AG09309 (cell line): ENCODE measurements at regions not wholly inside any gene's neighbourhood (a gene's known extent, or its start where the extent isn't known, plus 50 kb on each side); places are given as distances from the start of the nearest gene placed in this dataset.
"Not testable (repeated sequence)": the region's sequence is repeated elsewhere in the genome, so short reads cannot be mapped to it uniquely, and the experiment has no call there.

ENCODE experiments used
- DNase-seq: peaks from one replicate; pipeline ENCODE4 v3.0.0-alpha.2; 2010; ENCODE audit warnings: low read depth
- H3K4me3 ChIP-seq: 2 replicates; pipeline ENCODE4 v1.5.1; 2011; ENCODE audit warnings: mild to moderate bottlenecking, low read depth, low read length, moderate library complexity; ENCODE audit not compliant: control insufficient read depth
- TF ChIP-seq, protein P1 (sequence below): IDR thresholded peaks from 2 replicates; pipeline ENCODE4 v1.5.1; 2011; ENCODE audit warnings: mild to moderate bottlenecking, low read depth, low read length, inconsistent platforms; ENCODE audit not compliant: insufficient read depth, control insufficient read depth; ENCODE audit errors: missing control alignments

DNA sequence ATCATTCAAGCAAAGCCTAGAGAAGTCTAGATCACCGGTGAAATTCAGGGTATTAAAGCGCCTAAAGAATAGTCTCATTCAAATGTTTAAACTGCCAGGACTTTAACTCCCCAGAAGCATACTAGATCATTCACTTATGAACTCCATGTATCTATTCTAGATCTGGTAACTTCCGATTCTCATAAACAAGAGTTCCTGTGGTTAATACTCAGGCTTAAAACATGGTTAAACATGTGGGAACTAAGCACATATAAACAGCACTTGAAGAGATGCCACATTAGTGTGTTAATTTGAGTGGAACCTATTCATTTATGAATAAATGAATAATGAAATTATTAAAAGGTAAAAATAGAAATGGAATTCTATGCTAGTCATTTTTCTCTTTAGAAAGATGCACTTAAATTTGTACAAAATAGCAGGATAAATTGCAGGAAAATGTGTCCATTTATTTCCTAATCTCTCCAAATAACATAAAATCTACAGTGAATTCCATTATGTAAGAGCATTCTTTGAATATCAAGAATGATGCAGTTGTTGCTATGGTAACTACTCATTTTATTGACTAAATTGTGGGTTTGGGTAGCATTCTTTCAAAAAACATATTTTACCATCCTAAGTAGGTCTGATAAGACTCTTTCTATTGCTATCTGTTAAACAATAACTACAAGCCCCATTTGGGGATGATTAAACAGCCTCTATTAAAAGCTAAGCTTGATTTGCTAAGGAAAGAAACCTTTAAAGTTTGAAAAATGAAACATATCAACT, 147.6 kb upstream of the TMEM168 start:
- peak overlapping the region; percentile 76 for H3K4me3 ChIP-seq
- DNase-seq = peak; percentile 55
- TF ChIP-seq, protein P1, sequence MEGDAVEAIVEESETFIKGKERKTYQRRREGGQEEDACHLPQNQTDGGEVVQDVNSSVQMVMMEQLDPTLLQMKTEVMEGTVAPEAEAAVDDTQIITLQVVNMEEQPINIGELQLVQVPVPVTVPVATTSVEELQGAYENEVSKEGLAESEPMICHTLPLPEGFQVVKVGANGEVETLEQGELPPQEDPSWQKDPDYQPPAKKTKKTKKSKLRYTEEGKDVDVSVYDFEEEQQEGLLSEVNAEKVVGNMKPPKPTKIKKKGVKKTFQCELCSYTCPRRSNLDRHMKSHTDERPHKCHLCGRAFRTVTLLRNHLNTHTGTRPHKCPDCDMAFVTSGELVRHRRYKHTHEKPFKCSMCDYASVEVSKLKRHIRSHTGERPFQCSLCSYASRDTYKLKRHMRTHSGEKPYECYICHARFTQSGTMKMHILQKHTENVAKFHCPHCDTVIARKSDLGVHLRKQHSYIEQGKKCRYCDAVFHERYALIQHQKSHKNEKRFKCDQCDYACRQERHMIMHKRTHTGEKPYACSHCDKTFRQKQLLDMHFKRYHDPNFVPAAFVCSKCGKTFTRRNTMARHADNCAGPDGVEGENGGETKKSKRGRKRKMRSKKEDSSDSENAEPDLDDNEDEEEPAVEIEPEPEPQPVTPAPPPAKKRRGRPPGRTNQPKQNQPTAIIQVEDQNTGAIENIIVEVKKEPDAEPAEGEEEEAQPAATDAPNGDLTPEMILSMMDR = no peak

DNA sequence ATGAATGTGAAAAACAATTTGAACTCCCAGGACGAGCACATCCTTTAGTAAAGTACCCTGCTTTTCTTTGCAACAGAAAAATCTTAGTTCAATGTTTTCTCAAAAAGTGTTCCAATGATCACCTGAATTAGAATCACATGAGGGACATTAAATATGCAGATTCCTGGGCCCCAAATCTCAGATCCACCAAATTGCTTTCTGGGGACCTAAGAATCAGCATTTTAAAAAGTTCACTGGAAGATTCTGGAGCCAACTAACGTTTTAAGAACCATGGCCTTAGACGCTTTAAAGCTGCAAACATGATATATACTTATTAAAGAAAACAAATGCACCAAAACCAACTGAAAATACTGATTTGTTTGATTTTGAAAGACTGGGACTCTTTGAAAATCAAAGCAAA, 143.4 kb upstream of the TMEM168 start:
- DNase-seq = no peak
- TF ChIP-seq, protein P1 = no peak
- H3K4me3 ChIP-seq = no peak overlapping the region

DNA sequence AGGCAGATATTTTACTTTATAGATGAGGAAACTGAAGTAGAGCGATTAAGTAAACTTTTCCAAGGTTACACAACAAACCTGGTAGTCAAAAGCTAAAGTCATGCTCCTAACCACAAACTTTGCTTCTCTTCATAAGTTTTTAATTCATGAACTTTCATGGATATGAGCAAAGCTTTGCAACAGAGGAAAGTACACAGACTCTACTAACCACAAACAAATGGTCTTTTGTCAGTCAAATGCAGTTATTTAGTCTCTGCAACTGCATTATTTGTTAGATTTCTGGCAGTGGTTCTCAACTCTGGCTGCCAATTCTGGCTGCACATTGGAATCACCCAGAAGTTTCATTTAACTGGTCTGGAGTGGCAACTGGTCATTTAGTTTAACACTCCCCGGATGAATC, 140.6 kb upstream of the TMEM168 start:
- TF ChIP-seq, protein P1 = no peak
- peak; percentile 79 for DNase-seq
- H3K4me3 ChIP-seq = no peak overlapping the region

DNA sequence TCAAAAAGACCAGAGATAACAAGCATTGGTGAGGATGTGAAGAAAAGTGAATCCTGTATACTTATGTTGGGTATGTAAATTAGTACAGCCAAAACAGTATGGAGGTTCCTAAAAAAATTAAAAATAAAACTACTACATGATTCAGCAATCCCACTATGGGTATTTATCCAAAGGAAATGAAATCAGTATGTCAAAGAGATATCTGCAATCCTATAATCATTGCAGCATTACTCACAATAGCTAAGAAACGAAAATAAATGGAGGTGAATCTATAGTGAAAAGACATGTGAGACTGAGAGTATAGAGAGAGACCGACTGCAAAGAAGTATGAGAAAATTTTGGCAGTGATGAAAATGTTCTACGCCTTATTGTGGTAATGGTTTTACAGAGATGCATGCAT, 139.2 kb upstream of the TMEM168 start:
- no peak for DNase-seq
- TF ChIP-seq, protein P1 = no peak
- H3K4me3 ChIP-seq = no peak overlapping the region

DNA sequence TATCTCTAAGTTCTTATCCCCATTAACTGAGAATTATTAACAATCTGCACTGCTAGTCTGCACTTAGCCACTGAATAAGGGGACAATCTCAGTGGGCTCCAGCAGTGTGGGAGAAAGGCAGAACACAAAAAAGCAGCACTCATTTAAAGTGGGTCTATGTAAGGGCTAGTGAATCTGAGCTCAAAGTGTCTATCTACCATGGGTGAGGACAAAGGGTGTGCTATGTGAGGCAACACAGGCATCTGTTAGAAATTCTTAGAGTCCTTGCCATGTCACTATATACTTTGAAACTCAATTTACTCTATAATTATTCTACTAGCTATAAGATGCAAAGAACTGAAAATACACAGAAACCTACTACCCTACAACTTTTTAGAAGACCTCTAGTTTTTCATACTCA, 135.8 kb upstream of the TMEM168 start:
- TF ChIP-seq, protein P1 = no peak
- H3K4me3 ChIP-seq = no peak overlapping the region
- no peak for DNase-seq

DNA sequence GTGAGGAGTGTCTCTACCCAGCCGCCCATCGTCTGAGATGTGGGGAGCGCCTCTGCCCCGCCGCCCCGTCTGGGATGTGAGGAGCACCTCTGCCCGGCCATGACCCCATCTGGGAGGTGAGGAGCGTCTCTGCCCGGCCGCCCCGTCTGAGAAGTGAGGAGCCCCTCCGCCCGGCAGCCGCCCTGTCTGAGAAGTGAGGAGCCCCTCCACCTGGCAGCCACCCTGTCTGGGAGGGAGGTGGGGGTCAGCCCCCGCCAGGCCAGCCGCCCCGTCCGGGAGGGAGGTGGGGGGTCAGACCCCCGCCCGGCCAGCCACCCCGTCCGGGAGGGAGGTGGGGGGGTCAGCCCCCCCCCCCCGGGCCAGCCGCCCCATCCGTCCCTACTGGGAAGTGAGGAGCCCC, 132.4 kb upstream of the TMEM168 start:
- DNase-seq, H3K4me3 ChIP-seq: not testable (repeated sequence)

DNA sequence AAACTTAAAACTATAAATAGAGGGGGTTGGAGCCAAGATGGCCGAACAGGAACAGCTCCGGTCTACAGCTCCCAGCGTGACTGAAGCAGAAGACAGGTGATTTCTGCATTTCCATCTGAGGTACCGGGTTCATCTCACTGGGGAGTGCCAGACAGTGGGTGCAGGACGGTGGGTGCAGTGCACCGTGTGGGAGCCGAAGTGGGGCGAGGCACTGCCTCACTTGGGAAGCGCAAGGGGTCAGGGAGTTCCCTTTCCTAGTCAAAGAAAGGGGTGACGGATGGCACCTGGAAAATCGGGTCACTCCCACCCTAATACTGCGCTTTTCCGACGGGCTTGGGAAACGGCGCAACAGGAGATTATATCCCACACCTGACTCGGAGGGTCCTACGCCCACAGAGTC, 126.2 kb upstream of the TMEM168 start:
- not testable (repeated sequence) for DNase-seq, H3K4me3 ChIP-seq

DNA sequence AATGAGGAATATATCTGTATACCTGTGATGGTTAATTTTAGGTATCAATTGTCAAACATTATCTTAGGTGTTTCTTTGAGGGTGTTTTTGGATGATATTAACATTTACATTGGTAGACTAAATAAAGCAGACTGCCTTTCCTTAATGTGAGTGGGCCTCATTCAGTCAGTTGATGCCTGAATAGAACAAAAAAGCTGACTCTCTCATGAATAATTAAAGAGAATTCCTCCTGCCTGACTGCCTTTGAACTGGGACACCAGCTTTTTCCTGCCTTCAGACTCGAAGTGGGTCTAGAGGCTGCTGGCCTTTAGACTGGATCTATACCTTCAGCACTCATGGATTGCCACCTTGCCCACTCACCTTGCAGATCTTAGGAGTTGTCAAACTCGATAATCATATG, 117.9 kb upstream of the TMEM168 start:
- no peak for DNase-seq
- TF ChIP-seq, protein P1 = no peak
- no peak overlapping the region for H3K4me3 ChIP-seq
